H4 (cell line): ENCODE measurements at regions not wholly inside any gene's neighbourhood (a gene's known extent, or its start where the extent isn't known, plus 50 kb on each side); places are given as distances from the start of the nearest gene placed in this dataset.

Experiments used
- DNase-seq: peaks from one replicate; pipeline ENCODE4 v3.0.0-alpha.2; 2015; ENCODE audit warnings: low spot score

DNA sequence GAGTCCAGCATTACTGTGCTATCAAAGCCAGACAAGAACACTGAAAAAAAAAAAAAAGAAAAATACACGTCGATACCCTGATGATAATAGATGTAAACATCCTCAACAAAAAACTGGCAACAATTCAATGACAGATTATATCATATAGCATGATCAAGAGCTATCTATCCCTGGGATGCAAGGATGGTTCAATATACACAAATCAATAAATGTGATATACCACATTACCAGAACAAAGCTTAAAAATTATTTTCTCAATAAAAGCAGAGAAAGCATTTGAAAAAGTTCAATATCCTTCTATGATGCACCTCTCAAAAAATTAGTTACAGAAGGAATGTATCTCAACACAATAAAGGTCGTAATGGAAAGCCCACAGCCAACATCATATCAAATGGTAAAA lies 332.8 kb upstream of the MMADHC start:
- no peak for DNase-seq

DNA sequence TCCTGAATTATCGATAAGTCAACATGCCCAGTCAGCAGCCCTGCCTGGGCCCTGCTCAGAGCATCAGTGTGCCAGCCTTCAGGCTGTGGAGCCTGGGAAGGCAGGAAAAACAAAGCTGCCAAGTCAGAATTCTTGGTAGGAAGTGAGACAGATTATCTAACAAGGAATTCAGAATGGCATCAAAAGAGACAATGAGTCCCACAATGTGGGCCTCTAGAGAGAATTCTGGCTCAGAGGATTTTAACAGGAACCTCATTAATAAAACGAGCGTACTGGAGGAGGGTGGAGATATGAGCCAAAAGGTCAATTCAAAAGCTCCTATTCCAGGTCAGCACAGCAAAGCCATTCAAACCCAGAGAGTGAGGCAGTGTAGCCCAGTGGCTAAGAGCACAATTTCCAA lies 327.6 kb upstream of the MMADHC start:
- no peak for DNase-seq

DNA sequence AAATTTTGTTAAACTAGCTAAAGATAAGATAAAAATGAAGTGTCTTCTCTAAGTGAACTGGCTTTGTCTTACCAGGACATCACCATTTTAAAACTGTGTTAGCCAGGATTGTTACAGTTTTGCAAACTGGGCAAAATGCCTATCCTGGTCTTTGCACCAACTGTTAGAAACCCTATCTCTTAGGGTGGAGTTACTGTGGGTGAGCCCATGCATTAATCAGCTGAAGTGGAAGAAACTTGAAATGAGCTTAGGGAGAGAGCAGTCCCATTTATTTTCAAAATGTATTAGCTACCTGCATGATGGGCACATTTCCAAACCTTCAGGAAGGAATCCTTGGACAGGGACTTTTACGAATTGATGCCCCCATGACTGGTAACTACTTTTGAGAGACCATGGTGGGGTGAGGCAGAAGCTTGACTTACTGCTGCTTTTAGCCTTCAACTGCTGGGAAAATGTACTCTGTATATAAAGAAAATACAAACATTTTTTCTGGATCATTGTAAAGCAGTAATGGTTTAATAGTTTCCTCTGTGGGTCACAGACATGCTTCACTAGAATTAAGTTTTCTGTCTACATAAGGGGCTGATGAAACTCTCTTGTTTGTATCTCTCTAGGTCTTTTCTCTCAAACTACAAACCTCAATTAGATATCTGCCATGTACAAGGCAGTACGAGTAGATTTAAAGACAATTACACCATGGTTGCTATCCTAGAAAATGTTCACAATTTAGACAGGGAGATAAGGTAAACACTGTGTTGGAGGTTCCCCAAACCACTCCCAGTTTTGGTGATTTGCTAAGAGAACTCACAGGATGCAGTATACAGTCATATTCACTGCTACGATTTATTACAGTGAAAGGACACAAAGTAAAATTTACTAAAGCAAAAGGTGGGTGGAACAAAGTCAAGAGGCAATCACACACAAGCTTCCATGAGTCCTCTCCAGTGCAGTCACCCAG lies 321.4 kb upstream of the MMADHC start:
- peak; percentile 48 for DNase-seq

DNA sequence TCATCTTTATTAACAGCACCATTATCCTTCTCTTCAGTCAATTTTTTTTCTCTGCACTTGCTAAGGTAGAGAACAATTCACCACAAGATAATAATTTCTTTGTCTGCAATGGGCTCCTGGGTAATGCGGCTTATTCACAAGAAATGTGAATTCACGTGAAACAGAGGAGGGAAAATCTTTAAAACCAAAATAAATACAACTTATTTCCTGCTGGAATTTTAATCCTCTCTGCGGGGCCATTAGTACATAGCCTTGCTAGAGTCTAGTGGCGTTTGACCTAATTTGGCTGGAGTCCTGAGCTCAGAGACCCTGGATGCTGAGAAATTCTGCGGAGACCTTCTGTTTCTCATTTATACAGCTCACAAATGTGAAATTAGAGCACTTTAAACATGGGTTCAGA lies 319.3 kb upstream of the MMADHC start:
- DNase-seq: no peak

DNA sequence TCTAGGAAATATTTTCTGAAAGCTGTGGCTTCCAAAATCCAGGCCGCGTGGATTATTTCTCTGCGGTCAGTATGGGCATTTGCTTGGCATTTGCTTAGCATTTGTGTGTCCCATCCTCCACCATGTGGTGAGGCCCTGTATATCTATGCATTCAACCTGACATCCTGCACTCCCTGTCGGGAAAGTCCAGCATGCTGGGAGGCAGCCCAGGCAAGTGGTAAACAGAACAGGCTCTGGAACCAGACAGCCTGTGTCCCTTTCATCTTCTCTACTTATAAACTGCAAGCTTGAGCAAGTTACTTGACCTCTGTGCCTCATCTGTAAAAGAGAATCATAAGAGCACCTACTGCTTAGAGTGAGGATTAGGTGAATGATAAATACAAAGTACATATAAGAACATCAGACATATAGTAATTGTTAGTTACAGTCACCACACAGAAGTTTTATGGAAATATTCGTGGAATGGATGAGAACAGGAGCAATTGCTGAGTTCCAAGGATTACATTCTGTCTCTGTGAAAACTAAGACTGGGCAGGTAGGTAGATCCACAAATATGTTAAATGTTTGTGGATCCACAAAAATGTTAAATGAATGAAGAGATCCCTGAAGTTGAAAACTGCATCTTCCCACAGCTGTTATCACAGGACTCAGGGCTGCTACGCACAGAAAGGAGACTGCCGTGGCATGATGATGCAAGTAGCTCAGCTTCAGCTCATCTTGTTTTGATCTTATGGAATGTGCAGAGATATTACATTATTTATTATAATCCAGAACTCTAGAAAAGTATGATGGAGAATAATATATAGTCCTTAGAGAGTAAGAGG lies 317.0 kb upstream of the MMADHC start:
- DNase-seq: no peak

DNA sequence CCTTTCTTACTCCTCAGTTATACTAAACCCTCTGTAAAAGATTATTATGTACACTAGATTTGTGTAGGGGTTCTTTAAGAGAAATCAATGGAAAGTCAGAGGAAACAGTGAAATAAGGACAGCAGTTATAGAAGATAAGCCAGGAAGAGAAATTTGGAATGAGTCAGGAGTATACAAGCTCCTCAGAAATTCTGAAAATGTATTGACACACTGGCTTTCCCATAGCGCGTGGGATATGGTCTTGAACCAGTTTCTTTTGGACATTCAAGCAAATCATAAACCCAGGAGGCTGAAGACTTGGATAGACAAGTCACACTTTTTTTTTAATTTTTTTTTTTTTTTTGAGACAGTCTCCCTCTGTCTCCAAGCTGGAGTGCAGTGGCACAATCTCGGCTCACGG lies 316.1 kb upstream of the MMADHC start:
- no peak for DNase-seq

DNA sequence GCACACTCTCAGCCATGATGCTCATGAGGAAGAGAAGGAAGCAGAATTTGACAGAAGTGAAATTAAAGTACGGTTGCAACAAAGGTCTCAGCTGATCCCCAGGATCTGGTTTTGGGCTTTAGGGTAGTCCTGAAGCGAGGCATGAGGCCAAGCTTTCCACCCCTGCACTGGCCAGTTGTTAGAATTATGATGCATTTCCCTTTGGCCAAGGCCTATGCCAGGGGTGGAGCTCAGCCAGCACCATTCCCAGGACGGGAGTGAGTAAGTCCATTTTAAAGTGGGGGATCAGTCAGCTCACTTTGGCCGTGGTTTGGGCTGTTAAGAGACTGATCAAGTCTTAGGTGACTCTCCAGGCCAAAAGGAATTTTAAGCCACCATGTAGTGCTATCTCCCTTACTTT lies 314.5 kb upstream of the MMADHC start:
- DNase-seq: no peak

DNA sequence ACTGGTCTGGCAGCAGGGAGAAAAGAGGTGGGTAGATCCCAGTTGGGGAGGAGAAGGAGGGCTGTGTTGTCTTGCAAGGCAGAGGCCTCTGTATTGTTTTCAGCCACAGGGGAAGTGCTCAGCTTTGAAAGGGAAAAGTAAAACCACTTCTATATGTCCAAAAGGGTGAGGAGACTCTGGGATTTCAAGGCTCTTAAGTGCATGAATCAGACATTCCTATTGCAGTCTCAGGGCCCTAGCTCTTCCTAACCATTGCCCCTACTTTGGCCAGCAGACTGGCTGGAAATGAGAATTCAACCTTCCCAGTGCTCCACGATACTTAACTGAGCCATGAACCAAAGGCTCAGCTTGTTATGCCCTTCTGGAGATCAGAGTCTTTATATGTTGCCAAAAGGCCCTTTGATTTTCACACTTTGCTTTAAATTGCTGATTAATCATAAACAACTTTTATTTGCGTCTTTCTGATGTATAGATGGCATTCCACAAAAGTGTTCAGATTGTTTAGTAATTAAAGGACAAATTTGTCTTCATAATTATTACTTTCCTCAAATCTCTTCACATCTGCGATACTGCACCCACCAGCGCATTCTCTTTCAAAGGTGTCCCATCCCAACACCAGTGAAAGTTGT lies 313.8 kb upstream of the MMADHC start:
- DNase-seq: no peak

DNA sequence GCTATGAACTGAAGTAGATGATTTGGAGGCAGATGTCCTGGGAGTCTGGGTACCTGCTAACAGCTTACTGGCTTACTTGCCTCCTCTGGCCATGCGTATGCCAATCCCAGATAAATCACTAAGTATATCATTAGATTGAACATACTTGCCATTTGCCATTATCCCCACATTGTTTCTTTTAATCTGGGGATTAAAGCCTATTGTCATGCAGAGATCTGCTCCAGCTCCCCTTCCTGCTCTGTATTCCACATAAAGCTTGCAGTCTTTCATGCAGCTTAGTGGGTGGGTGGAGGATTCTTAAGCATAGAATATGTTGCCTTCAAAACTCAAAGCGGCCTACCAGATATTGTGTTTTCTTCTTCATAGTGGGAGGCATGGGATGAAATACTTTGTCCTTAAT lies 311.8 kb upstream of the MMADHC start:
- no peak for DNase-seq

DNA sequence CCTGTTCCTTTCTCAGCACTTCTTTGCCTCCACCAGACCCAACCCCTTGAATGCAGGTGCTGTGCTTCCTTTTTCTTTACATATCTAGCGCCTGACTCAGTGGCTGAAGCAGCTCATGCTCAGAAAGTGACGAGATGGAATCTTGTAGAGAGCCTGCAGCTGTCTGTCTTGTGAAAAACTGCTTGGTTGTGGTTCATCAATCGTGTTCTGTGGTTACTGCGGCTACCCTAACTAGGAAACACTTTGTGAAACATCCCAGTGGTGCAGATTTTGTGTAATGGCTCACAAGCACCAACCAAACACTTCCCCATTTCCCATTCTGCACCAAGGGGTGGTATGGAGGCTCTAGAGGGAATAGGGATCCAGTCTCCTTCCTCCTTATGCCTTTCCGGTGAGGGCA lies 307.2 kb upstream of the MMADHC start:
- DNase-seq: no peak

DNA sequence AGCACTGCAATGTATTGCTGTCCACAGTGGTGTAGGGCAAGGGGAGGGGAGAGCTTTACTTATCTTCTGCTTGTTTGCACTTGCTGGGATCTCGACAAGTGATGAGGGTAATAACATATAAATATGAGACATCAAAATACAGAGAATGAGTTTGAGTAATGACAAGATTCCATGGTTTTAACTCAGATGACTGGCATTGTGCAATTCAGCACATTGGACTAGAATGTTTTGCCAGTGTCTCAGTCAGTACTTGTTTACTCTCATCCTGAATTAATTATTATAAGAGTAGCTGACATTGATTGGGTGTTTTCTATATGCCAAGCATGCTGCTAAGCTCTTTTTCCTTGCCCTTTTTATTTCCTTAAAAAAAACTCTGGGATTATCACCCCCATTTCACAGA lies 306.7 kb upstream of the MMADHC start:
- DNase-seq: no peak

DNA sequence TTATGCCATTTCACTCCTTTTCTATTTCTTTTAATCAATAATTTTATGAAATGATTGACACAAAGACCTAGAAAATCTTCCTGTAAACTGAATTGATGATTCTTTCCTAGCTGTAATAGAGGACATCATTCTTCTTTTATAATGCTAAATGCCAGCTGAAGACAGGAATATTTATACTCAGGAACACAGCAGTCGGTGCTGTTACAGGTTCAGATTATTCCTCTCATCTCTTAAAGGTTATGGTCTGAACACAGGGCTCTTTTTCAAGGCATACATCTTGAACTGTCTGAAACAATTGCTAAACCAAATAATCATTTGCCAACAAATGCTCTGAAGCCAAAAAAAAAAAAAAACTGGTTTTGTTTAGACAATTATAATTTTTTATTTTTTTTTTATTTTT lies 305.0 kb upstream of the MMADHC start:
- DNase-seq: no peak

DNA sequence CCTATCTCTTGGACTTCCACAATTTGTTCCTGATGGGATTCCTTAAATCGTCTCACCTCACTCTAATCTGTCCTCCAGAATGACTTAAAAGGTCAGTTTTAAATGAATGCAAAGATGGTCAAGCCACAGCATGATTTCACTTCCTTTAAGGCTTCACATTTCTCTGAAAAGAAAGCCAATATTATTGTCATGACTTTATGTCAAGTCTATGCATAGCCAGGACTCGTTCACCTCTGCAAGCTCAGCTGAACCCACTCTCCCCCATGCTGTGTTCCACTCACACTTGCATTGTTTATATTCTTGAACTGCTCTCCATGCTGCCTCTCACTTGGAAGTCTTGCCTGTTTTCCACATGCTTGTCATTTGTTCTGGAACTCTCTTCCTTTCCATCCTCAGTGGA lies 298.4 kb upstream of the MMADHC start:
- no peak for DNase-seq

DNA sequence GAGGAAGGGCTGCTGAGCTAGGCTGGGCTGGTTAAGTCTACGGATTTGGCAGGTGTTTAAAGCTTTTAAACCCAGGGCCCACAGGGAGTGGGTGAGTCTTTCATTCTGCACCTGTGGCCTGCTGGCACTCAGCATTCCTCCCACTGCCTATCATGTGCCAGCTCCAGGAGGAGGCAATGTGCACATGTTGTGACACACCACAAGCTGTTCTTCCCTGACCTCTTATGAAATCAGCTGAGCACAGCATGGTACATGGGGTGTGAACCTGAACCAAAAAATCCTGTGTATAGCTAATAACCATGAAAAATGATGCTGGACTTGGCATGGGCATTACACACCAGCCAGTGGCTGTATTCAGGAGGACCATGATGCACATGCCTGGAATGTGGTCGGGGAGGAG lies 297.9 kb upstream of the MMADHC start:
- DNase-seq: no peak

DNA sequence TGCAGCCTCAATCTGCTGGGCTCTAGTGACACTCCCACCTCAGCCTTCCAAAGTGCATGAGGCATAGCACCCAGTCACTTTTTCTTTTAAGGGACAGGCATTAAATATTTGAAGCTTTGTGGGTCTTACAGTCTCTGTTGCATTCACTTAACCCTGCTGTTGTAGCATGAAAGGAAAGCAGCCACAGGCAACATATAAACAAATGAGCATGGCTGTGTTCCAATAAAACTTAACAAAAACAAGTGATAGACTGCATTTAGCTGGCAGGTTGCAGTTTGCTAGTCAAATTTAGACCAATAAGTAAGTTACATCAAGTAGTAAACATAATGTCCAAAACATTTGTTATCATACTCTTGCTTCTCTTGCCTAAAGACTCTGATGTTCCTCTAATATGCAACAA lies 297.3 kb upstream of the MMADHC start:
- no peak for DNase-seq

DNA sequence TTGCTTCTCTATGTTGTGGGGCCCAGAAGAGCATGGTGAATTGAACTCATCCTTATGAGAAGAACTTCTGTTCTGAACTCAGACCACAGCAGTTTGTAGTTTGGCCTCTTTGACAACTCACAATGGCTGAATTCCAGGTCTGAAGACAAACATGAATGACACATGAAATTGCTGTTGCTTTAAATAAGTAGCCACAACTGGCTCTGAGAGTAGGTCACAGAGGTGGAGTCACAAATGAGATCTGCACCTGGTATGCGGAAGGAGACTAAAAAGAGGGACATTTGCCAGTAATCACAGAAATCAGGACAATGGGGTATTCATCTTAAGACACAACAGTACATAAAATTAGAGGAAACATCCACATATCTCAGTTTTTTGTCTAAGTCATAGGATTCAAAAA lies 290.3 kb upstream of the MMADHC start:
- no peak for DNase-seq

DNA sequence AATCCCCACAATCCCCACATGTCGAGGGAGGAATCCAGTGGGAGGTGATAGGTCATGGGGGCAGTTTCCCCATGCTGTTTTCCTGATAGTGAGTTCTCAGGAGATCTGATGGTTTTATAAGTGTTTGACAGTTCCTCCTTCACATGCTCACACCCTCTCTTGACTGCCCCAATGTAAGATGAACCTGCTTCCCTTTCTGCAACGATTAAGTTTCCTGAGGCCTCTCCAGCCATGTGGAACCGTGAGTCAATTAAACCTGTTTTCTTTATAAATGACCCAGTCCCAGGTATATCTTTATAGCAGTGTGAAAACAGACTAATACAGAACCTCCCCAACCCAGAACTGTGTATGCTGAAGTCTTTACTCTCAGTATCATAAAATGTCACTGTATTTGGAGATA lies 289.5 kb upstream of the MMADHC start:
- no peak for DNase-seq

DNA sequence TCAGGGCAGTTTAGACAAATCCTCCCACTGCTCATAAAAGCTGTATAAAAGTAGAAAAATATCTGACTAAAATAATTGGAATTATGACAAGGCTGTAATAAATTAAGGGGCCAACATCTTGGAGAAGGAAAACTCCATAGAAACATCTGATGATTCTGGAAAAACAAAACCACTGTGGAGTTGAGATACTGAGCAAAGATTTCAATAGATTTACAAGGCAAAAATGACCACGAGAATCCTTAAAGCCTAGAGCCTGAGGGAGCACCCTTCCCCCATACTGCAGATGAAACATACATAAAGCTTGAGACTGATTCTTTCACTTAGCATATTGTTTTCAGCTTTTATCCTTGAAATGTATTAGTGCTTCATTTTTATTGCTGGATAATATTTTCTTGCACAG lies 286.4 kb upstream of the MMADHC start:
- no peak for DNase-seq

DNA sequence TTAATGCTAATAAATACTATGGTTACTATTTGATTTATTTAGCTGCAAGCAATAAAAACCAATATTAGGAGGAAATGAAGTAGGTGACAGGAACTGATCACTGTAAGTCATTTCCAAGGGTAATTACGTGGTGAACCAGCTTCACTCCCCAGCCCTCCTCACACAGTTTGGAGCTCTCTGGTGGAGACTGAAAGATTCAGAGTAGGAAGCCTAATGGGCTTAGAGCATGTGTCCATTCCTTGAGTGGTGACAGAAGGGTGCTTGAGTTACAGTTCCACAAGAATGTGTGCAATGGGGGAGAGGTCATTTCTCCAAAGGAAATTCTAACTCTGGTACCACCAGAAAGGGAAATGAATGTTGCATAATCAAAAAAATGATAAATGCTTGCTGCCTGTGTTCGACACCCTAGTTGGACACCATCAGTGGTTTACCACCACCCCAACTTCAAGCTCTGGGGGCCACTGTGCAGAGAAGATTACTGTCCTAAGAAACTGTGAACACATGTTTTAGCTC lies 285.1 kb upstream of the MMADHC start:
- DNase-seq: no peak

DNA sequence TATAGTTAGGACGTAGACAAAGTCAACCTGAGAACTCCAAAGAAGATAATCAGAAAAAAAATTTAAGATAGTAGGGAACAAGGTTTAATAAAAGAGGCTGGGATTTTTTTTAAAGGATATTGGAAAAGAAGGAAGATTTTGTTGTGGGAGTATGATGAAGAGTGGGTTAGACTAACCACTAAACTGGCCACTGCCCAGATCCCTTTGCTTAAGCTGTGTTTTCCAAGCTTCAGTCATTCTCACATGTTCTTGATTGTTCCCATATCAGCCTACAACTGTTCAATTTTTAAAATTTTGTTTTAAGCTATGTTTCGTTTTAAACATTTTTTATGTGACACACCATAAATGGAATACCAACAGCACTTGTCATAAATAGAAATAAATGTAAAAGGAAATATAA lies 284.5 kb upstream of the MMADHC start:
- DNase-seq: no peak

DNA sequence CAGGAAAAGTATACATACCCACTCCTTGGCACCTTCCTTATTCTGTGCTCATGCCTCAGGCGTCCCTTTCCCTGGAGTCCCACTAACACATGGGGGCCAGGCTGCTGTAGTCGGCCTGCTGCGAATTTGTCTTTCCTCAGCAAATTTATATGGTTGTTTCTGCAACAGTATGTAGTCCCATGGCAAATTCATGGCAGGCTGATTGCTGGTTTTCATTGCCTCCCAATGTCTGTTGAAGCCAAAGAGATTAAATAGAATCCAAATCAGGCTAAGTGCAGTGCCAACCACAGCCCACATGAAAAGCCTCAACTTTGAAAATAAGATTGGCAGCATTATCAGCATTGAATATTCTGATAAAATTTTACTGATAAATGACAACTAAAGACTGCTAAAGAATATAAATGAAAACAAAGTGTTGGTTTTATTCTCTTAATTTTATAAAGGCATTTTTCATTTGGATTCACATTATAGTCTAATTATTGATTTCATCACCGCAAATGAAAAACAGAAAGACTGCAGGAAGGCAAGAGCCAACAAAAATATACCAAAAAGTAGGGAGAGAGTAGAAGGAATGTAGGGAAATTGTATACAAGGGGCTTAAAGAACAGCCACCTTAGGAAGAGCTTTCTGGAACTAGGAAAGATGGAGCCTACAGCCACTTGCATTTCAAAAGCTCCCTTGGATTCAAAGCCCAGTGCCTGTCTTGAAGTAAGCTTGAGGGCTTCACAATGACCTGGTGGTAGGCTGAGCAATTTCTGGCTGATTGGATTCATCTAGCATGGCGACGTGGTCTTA lies 283.7 kb upstream of the MMADHC start:
- DNase-seq: no peak

DNA sequence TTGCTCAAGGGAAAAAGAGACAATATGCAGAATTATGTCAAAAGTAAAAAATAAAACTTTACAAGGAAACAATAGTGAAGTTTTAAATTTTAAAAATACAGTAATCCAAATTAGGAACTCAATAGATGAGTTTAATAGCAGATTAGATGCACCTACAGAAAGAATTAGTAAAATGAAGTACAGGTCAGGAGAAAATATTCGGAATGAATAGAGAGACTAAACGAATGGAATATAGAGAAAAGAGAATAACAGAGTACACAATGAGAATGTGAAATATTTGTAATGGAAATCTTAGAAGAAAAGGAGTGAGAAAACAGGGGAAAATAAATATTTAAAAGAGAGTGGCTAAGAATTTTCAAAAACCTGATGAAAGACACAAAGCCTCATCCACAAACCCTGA lies 275.7 kb upstream of the MMADHC start:
- no peak for DNase-seq
